Neuronal stem cell (in vitro differentiated cells): ENCODE measurements at regions not wholly inside any gene's neighbourhood (a gene's known extent, or its start where the extent isn't known, plus 50 kb on each side); places are given as distances from the start of the nearest gene placed in this dataset.

Experiments
- DNase-seq: peaks from one replicate; pipeline ENCODE4 v3.0.0-alpha.2; 2013; ENCODE audit warnings: low spot score
- H2AFZ ChIP-seq: one replicate; pipeline ENCODE4 v1.6.1; 2013; ENCODE audit warnings: mild to moderate bottlenecking, low read length, inconsistent platforms
- H2AK5ac ChIP-seq: 2 replicates; pipeline ENCODE4 v1.6.1; 2013; ENCODE audit warnings: low read depth, mild to moderate bottlenecking, inconsistent platforms, low read length, moderate library complexity, mixed read lengths
- H2BK120ac ChIP-seq: 2 replicates; pipeline ENCODE4 v1.6.1; 2013; ENCODE audit warnings: low read depth, mild to moderate bottlenecking, inconsistent platforms, low read length, moderate library complexity, mixed read lengths
- H2BK12ac ChIP-seq: one replicate; pipeline ENCODE4 v1.6.1; 2013; ENCODE audit warnings: low read length, inconsistent platforms
- H2BK15ac ChIP-seq: 2 replicates; pipeline ENCODE4 v1.6.1; 2013; ENCODE audit warnings: mild to moderate bottlenecking, low read length, inconsistent platforms, mixed read lengths
- H2BK5ac ChIP-seq: one replicate; pipeline ENCODE4 v1.6.1; 2013; ENCODE audit warnings: inconsistent platforms, mild to moderate bottlenecking, low read length, moderate library complexity
- H3K14ac ChIP-seq: one replicate; pipeline ENCODE4 v1.6.1; 2013; ENCODE audit warnings: low read length, inconsistent platforms
- H3K18ac ChIP-seq: 2 replicates; pipeline ENCODE4 v1.6.1; 2013; ENCODE audit warnings: low read length, inconsistent platforms
- H3K23ac ChIP-seq: 2 replicates; pipeline ENCODE4 v1.6.1; 2013; ENCODE audit warnings: low read depth, mild to moderate bottlenecking, mixed read lengths, low read length, inconsistent platforms; ENCODE audit not compliant: poor library complexity
- H3K27ac ChIP-seq: replicated peaks from 3 replicates; pipeline ENCODE4 v1.5.1; 2013; ENCODE audit warnings: low read length, inconsistent platforms
- H3K27me3 ChIP-seq, 3 experiments: 2 replicates each; pipeline ENCODE4 v1.6.1; 2013; ENCODE audit warnings: low read length in 3 of 3, mild to moderate bottlenecking in 2 of 3, inconsistent platforms in 1 of 3, low read depth in 1 of 3, mixed read lengths in 1 of 3, moderate library complexity in 1 of 3; ENCODE audit not compliant: control insufficient read depth in 3 of 3, insufficient read depth in 3 of 3
- H3K36me3 ChIP-seq, 2 donors: replicated peaks in 1 of 2; 2 replicates each; pipeline ENCODE4 v1.6.1; 2013; ENCODE audit warnings: low read length in 2 of 2; ENCODE audit not compliant: control insufficient read depth in 2 of 2, insufficient read depth in 2 of 2
- H3K4ac ChIP-seq: 2 replicates; pipeline ENCODE4 v1.6.1; 2013; ENCODE audit warnings: inconsistent platforms, mild to moderate bottlenecking, low read length, moderate library complexity
- H3K4me1 ChIP-seq, 2 donors: 1 replicate in 1 of 2; 2 replicates in 1 of 2; pipeline ENCODE4 v1.6.1; 2013; ENCODE audit warnings: low read length in 2 of 2, low read depth in 1 of 2; ENCODE audit not compliant: control insufficient read depth in 2 of 2, insufficient read depth in 1 of 2
- H3K4me2 ChIP-seq: one replicate; pipeline ENCODE4 v1.6.1; 2013; ENCODE audit warnings: mild to moderate bottlenecking, low read length, inconsistent platforms; ENCODE audit not compliant: insufficient read depth, poor library complexity, severe bottlenecking
- H3K4me3 ChIP-seq, 2 donors: 2 replicates each; pipeline ENCODE4 v1.5.1; 2013; ENCODE audit warnings: low read length in 2 of 2, mild to moderate bottlenecking in 2 of 2, inconsistent platforms in 1 of 2, moderate library complexity in 1 of 2
- H3K79me1 ChIP-seq: one replicate; pipeline ENCODE4 v1.6.1; 2013; ENCODE audit warnings: low read depth, mild to moderate bottlenecking, inconsistent platforms, low read length, moderate library complexity
- H3K9ac ChIP-seq: one replicate; pipeline ENCODE4 v1.6.1; 2013; ENCODE audit warnings: mild to moderate bottlenecking, low read depth, low read length, inconsistent platforms; ENCODE audit not compliant: poor library complexity
- H3K9me3 ChIP-seq, 2 donors: replicated peaks in 1 of 2; 2 replicates each; pipeline versions ENCODE3 to v1.6.1; 2013; ENCODE audit warnings: low read length in 2 of 2, mild to moderate bottlenecking in 2 of 2, inconsistent platforms in 1 of 2, low read depth in 1 of 2, mixed read lengths in 1 of 2, moderate library complexity in 1 of 2; ENCODE audit not compliant: control insufficient read depth in 2 of 2, insufficient read depth in 1 of 2
- H4K8ac ChIP-seq: one replicate; pipeline ENCODE4 v1.6.1; 2013; ENCODE audit warnings: low read depth, mild to moderate bottlenecking, inconsistent platforms, low read length, moderate library complexity
- H4K91ac ChIP-seq: one replicate; pipeline ENCODE4 v1.6.1; 2013; ENCODE audit warnings: low read length, low read depth, mild to moderate bottlenecking, inconsistent platforms; ENCODE audit not compliant: poor library complexity
- WGBS, 2 donors: extraction: QIAGEN DNeasy Blood & Tissue Kit; methylation state at CpG; one replicate each; pipeline ENCODE4 v1.1.7; 2013; ENCODE audit warnings: missing lambda C conversion rate in 2 of 2, mixed read lengths in 1 of 2; ENCODE audit not compliant: insufficient read length in 2 of 2, insufficient replicate concordance in 1 of 2; ENCODE audit errors: extremely low coverage in 2 of 2; 5-methylcytosine and 5-hydroxymethylcytosine counted together

DNA sequence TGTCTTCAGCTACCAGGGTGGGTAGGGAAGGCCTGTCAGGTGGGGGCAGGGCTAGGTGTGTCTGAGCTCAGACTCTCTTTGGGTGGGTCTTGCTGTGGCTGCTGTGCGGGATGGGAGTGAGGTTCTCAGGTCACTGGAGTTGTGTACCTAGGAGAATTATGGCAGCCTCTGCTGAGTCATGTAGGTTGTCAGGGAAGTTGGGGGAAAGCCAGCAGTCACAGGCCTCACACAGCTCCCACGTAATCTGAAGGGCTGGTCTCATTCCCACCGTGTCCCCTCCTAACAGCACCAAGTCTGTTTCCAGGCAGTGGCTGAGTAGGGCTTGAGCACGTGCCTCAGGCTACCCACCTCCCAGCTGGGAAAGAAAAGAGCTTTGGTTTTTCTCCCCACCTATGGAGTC is 67.0 kb downstream of the CHCHD4 start:
- H3K9ac ChIP-seq, result no peak overlapping the region
- no peaks in the 10 kb centered on the region for H3K36me3 ChIP-seq
- no peaks in the 10 kb centered on the region for H3K27me3 ChIP-seq
- no peaks in the 10 kb centered on the region for H3K9me3 ChIP-seq
- no peak overlapping the region for H2BK5ac ChIP-seq
- no peak overlapping the region for H2AFZ ChIP-seq
- H3K27ac ChIP-seq, result no peak overlapping the region
- no peak for DNase-seq
- no peak overlapping the region for H4K8ac ChIP-seq
- no peak overlapping the region for H4K91ac ChIP-seq
- H2AK5ac ChIP-seq, result no peak overlapping the region
- no peak overlapping the region for H3K4me3 ChIP-seq
- WGBS, 2 donors, result no CpG with 5 or more reads among the region's 4 CpGs
- no peak overlapping the region for H3K14ac ChIP-seq
- no peak overlapping the region for H2BK120ac ChIP-seq
- no peak overlapping the region for H2BK12ac ChIP-seq
- H3K4me1 ChIP-seq, result no peaks in the 10 kb centered on the region
- H3K18ac ChIP-seq, result no peak overlapping the region
- H3K4me2 ChIP-seq, result no peak overlapping the region
- H3K23ac ChIP-seq, result no peak overlapping the region
- H2BK15ac ChIP-seq, result no peak overlapping the region
- H3K79me1 ChIP-seq, result no peaks in the 10 kb centered on the region
- no peak overlapping the region for H3K4ac ChIP-seq

DNA sequence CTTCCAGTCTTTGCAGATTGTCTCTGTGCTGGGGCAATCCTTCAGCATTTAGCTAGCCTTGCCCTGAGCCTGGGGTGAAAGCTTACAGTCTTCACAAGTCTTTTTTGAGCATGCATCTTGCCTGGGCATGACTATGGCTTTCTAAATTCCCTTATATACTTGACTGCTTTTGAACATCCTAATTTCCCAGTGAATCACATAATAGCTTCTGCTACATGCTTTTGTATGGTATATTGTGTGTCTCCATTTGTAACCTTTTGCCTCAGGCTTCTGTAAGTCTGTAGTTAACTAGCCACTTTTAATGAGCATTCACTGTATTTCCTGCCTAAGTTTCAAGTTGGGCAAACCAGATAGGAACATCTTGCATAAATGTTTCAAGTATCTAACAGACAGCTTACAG is 76.8 kb downstream of the CHCHD4 start:
- H3K36me3 ChIP-seq, result no peaks in the 10 kb centered on the region
- H2BK12ac ChIP-seq, result no peak overlapping the region
- H3K23ac ChIP-seq, result no peak overlapping the region
- no peak overlapping the region for H3K4me2 ChIP-seq
- H4K8ac ChIP-seq, result no peak overlapping the region
- H3K4me1 ChIP-seq, result peaks cover 0 to 4% of the 10 kb centered on the region in 2 donors
- no peak overlapping the region for H2AK5ac ChIP-seq
- H2BK5ac ChIP-seq, result no peak overlapping the region
- no peaks in the 10 kb centered on the region for H3K9me3 ChIP-seq
- no peak overlapping the region for H3K4ac ChIP-seq
- H2BK15ac ChIP-seq, result no peak overlapping the region
- no peak overlapping the region for H2AFZ ChIP-seq
- H3K9ac ChIP-seq, result no peak overlapping the region
- no peak overlapping the region for H3K18ac ChIP-seq
- H4K91ac ChIP-seq, result no peak overlapping the region
- H3K27ac ChIP-seq, result no peak overlapping the region
- no peak for DNase-seq
- H3K4me3 ChIP-seq, result no peak overlapping the region
- no peak overlapping the region for H3K14ac ChIP-seq
- no peaks in the 10 kb centered on the region for H3K79me1 ChIP-seq
- H2BK120ac ChIP-seq, result no peak overlapping the region
- peaks cover 0 to 34% (median 0%) of the 10 kb centered on the region in 3 experiments for H3K27me3 ChIP-seq

DNA sequence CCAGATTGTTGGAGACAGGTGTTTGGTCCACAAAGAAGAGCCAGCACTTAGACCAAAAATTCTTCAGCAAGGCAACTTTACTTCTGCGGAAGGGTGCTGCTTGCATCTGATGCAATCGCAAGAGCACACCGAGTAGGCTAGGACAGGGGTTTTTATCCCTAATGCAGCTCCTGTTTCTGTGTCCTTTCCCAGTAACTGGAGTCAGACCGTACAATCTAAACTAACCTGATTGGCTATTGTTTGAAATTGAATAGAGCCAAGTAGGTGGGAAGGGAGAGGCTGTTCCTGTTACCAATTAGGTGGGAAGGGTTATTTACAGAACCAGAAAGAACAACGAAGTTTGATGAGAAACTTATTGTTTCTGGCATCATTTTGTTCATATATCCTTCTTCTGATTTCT is 77.6 kb downstream of the CHCHD4 start:
- H3K18ac ChIP-seq, result no peak overlapping the region
- H2AFZ ChIP-seq, result no peak overlapping the region
- no peak overlapping the region for H3K4me2 ChIP-seq
- no CpG with 5 or more reads among the region's 5 CpGs for WGBS, 2 donors
- no peak overlapping the region for H3K27ac ChIP-seq
- no peak overlapping the region for H4K91ac ChIP-seq
- H2BK12ac ChIP-seq, result no peak overlapping the region
- no peak for DNase-seq
- H3K23ac ChIP-seq, result no peak overlapping the region
- no peak overlapping the region for H2BK120ac ChIP-seq
- H3K27me3 ChIP-seq, result peaks cover 0 to 36% (median 0%) of the 10 kb centered on the region in 3 experiments
- no peak overlapping the region for H2BK5ac ChIP-seq
- H3K4me3 ChIP-seq, result no peak overlapping the region
- H3K4ac ChIP-seq, result no peak overlapping the region
- no peak overlapping the region for H4K8ac ChIP-seq
- H3K9me3 ChIP-seq, result no peaks in the 10 kb centered on the region
- H3K79me1 ChIP-seq, result no peaks in the 10 kb centered on the region
- no peak overlapping the region for H3K14ac ChIP-seq
- no peak overlapping the region for H3K9ac ChIP-seq
- H3K36me3 ChIP-seq, result no peaks in the 10 kb centered on the region
- H2BK15ac ChIP-seq, result no peak overlapping the region
- peaks cover 0 to 4% of the 10 kb centered on the region in 2 donors for H3K4me1 ChIP-seq
- no peak overlapping the region for H2AK5ac ChIP-seq

DNA sequence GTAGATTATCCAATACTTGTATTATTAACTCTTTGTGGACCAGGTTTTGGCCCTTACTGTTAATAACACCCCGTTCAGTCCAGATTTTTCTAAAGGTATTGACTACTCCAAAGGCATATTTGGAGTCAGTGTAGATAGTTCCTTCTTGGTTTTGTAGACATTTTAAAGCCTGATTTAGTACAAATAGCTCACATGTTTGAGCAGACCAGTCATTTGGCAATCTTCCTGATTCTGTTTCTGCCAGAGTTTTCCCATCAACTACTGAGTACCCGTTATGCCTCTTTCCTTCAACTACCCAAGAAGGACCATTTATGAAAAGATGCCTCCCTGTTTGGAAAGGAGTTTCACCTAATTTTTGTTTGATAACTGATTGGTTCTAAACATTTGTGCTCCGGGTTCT is 82.0 kb downstream of the CHCHD4 start:
- Histone ChIP-seq H3K27ac (no peak overlapping the region), H3K9me3 (no peaks in the 10 kb centered on the region), H2BK5ac (no peak overlapping the region), H3K4ac (no peak overlapping the region), H2AK5ac (no peak overlapping the region), H3K4me2 (no peak overlapping the region), H2BK120ac (no peak overlapping the region), H3K4me3 (no peak overlapping the region), H4K91ac (no peak overlapping the region), H3K36me3 (no peaks in the 10 kb centered on the region), H3K4me1 (peaks cover 0 to 4% of the 10 kb centered on the region in 2 donors), H3K9ac (no peak overlapping the region), H2AFZ (no peak overlapping the region), H4K8ac (no peak overlapping the region), H3K27me3 (peaks cover 0 to 33% (median 0%) of the 10 kb centered on the region in 3 experiments), H3K18ac (no peak overlapping the region), H3K79me1 (no peaks in the 10 kb centered on the region), H2BK12ac (no peak overlapping the region), H3K14ac (no peak overlapping the region), H3K23ac (no peak overlapping the region), H2BK15ac (no peak overlapping the region)
- WGBS, 2 donors, result no CpG with 5 or more reads among the region's 3 CpGs
- DNase-seq, result no peak
